SK-N-SH (cell line): ENCODE measurements at regions not wholly inside any gene's neighbourhood (a gene's known extent, or its start where the extent isn't known, plus 50 kb on each side); places are given as distances from the start of the nearest gene placed in this dataset.

Experiments
- CTCF ChIP-seq: fragments of 200-600 bp; sonication (generic); IDR thresholded peaks from 2 replicates; pipeline ENCODE4 v1.6.1; 2017; ENCODE audit warnings: antibody characterized with exemption, mild to moderate bottlenecking, moderate library complexity
- EZH2phosphoT487 ChIP-seq: fragments of 200-600 bp; sonication (generic); IDR thresholded peaks from 2 replicates; pipeline ENCODE4 v1.6.1; 2017; ENCODE audit warnings: low read depth, mixed run types, mild to moderate bottlenecking, antibody characterized with exemption, moderate library complexity, borderline replicate concordance
- FOXJ3 ChIP-seq: sonication (generic); formaldehyde crosslinking; IDR thresholded peaks from 2 replicates; pipeline ENCODE4 v1.5.1; 2020; ENCODE audit warnings: mild to moderate bottlenecking, missing genetic modification reagents
- MXI1 ChIP-seq: IDR thresholded peaks from 2 replicates; pipeline ENCODE4 v1.6.1; 2012; ENCODE audit warnings: mild to moderate bottlenecking, low read depth, low read length, improper control_type of control experiment
- PBX3 ChIP-seq: IDR thresholded peaks from 2 replicates; pipeline ENCODE4; 2012
- POLR2AphosphoS5 ChIP-seq: IDR thresholded peaks from 2 replicates; pipeline ENCODE4 v1.6.1; 2012; ENCODE audit warnings: low read depth, low read length
- RAD21 ChIP-seq: IDR thresholded peaks from 2 replicates; pipeline ENCODE4 v1.6.1; 2012; ENCODE audit warnings: mild to moderate bottlenecking, low read length
- RXRA ChIP-seq: IDR thresholded peaks from 2 replicates; pipeline ENCODE4 v1.4.0; 2012; ENCODE audit warnings: low read depth, mild to moderate bottlenecking, borderline replicate concordance
- YY1 ChIP-seq: IDR thresholded peaks from 2 replicates; pipeline ENCODE4 v1.4.0; 2012; ENCODE audit warnings: low read depth, mild to moderate bottlenecking
- ZBTB33 ChIP-seq: IDR thresholded peaks from 2 replicates; pipeline ENCODE4 v1.4.0; 2012; ENCODE audit warnings: low read depth, borderline replicate concordance
- TF ChIP-seq, protein P1 (sequence below): IDR thresholded peaks from 2 replicates; pipeline ENCODE4 v1.4.0; 2012; ENCODE audit warnings: low read depth

DNA sequence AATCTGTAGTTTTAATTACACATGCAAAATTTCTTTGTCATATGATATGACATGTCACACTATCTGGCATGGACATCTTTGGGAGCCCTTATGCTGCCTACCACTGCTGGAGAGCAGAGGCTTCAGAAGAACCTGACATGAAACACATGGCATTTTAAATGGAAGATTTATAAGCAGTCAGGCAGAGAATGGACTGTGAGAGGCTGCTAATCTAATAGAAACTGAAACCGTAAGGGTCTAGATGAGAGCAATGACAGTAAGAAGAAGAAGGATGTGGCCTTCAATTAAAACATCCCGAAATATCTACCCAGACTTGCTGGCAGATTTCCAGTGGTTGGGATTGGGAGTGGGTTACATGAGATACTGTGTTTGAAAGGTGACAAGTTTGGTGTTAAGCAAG, 149.8 kb downstream of the MACIR start:
- TF ChIP-seq FOXJ3 (CRISPR knock-in tag) (no peak), ZBTB33 (no peak), CTCF (no peak), PBX3 (no peak), YY1 (no peak), EZH2phosphoT487 (no peak), MXI1 (no peak), RXRA (no peak), POLR2AphosphoS5 (no peak), RAD21 (no peak)
- TF ChIP-seq, protein P1, sequence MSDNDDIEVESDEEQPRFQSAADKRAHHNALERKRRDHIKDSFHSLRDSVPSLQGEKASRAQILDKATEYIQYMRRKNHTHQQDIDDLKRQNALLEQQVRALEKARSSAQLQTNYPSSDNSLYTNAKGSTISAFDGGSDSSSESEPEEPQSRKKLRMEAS: no peak
